Spinal cord (tissue), 9 donors: ENCODE measurements at regions not wholly inside any gene's neighbourhood (a gene's known extent, or its start where the extent isn't known, plus 50 kb on each side); places are given as distances from the start of the nearest gene placed in this dataset.

Experiments used
- DNase-seq, 6 donors: peaks; one replicate each; pipeline versions ENCODE4 v3.0.0 to v3.0.0-alpha.2; 2013 to 2015; ENCODE audit warnings: low spot score in 6 of 6, low read depth in 4 of 6
- H3K27ac ChIP-seq: one replicate; pipeline ENCODE4 v1.5.1; 2013; ENCODE audit warnings: low read depth, low read length, control low read depth
- H3K27me3 ChIP-seq: one replicate; pipeline ENCODE4 v1.6.1; 2013; ENCODE audit warnings: low read length; ENCODE audit not compliant: control insufficient read depth, insufficient read depth
- H3K36me3 ChIP-seq: one replicate; pipeline ENCODE4 v1.6.1; 2013; ENCODE audit warnings: low read length; ENCODE audit not compliant: control insufficient read depth, insufficient read depth
- H3K4me1 ChIP-seq: one replicate; pipeline ENCODE4 v1.6.1; 2013; ENCODE audit warnings: low read length; ENCODE audit not compliant: control insufficient read depth, insufficient read depth
- H3K4me3 ChIP-seq: one replicate; pipeline ENCODE4 v1.5.1; 2013; ENCODE audit warnings: low read depth, low read length, control low read depth
- H3K9me3 ChIP-seq: one replicate; pipeline ENCODE4 v1.6.1; 2013; ENCODE audit warnings: low read length; ENCODE audit not compliant: control insufficient read depth, insufficient read depth
- WGBS: methylation state at CpG from one replicate; pipeline ENCODE4 v1.1.5; 2013; ENCODE audit warnings: missing lambda C conversion rate; ENCODE audit not compliant: insufficient coverage; 5-methylcytosine and 5-hydroxymethylcytosine counted together
- donor health status: healthy.

- no CpG with 5 or more reads among the region's 2 CpGs for WGBS
- no peaks in the 10 kb centered on the region for H3K4me1 ChIP-seq
- peak in 1 of 6 donors; percentile 44 for DNase-seq
- H3K36me3 ChIP-seq, result no peaks in the 10 kb centered on the region
- no peaks in the 10 kb centered on the region for H3K9me3 ChIP-seq
- H3K27ac ChIP-seq, result no peak overlapping the region
- H3K27me3 ChIP-seq, result no peaks in the 10 kb centered on the region
- no peak overlapping the region for H3K4me3 ChIP-seq
Observed at GRCh38 chr1:81681114-81681513, 119.6 kb upstream of the ADGRL2 start.

DNA sequence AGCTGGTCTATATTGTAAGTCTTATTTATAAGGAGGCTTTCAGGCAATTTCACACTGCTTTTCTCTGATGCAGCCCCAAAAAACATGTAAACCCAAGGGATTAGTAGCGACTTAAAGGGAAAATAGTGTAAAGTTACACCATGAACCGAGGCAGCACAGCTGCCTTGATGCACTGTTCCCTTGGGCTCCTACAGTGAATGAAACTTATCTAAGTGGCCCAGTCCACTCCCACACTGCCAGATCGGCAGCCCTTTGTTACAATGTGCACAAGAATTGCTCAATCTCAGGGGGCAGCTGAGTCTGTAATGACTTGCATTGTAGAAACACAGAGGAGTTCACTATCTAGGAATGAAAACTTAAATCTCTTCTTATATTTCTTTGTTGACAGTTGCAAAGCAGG, 120.8 kb upstream of the ADGRL2 start:
- Histone ChIP-seq H3K4me1 (no peaks in the 10 kb centered on the region), H3K27ac (no peak overlapping the region), H3K27me3 (no peaks in the 10 kb centered on the region), H3K9me3 (no peaks in the 10 kb centered on the region), H3K36me3 (no peaks in the 10 kb centered on the region), H3K4me3 (no peak overlapping the region)
- DNase-seq, result peak in 2 of 6 donors; percentile 14 to 49
- 32% methylated on average over 2 of the region's 3 CpGs for WGBS

- WGBS, result no CpG with 5 or more reads among the region's 3 CpGs
- H3K4me1 ChIP-seq, result no peaks in the 10 kb centered on the region
- no peaks in the 10 kb centered on the region for H3K9me3 ChIP-seq
- H3K36me3 ChIP-seq, result no peaks in the 10 kb centered on the region
- H3K27me3 ChIP-seq, result no peaks in the 10 kb centered on the region
- no peak for DNase-seq
- H3K4me3 ChIP-seq, result no peak overlapping the region
- H3K27ac ChIP-seq, result no peak overlapping the region
Observed at GRCh38 chr1:81678779-81679178, 122.0 kb upstream of the ADGRL2 start.

DNA sequence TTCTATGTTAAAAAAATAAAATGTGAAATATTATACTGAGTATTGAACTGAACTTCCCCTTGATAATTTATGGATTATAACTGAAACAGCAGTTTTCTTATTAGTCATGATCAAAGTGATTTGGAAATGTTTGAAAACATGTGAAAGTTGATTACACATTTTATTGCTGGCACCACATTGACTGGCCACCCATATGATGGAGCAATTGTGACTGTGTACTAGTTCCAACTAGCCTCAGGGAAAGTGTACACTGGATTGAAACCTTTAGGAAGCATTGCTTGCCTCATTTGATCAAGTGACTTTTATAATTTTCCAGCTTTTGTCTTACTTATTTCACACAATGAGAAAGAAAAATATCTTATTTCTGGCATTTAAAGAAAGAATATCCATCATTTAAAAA, 128.0 kb upstream of the ADGRL2 start:
- Histone ChIP-seq H3K27ac (no peak overlapping the region), H3K36me3 (no peaks in the 10 kb centered on the region), H3K9me3 (no peaks in the 10 kb centered on the region), H3K27me3 (no peaks in the 10 kb centered on the region), H3K4me1 (peaks cover 10% of the 10 kb centered on the region), H3K4me3 (no peak overlapping the region)
- DNase-seq, result no peak

DNA sequence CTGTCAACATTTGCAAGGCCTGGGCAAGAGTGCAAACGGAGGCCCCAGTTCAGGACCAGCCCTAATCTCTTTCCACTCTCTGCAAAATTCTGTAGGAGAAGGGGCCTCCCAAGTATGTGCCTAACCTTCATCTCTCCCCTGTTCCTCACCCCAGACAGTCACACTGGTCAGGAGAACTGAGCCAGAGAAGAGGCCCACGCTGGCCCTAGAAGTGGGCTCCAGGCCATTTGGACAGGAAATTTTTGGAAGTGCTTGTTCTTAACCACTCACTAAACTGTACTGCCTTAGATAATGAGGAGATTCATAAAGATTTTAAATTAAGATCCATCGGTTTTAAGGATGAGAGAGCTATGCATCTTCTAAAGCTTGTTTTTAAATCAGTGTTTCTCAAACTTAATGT, 129.7 kb upstream of the ADGRL2 start:
- Histone ChIP-seq H3K4me3 (no peak overlapping the region), H3K27me3 (no peaks in the 10 kb centered on the region), H3K4me1 (peaks cover 10% of the 10 kb centered on the region), H3K9me3 (no peaks in the 10 kb centered on the region), H3K27ac (no peak overlapping the region), H3K36me3 (no peaks in the 10 kb centered on the region)
- 100% methylated on average over 1 of the region's 3 CpGs for WGBS
- peak in 1 of 6 donors; percentile 18 for DNase-seq

GRCh38 chr1:81670286-81670685, 130.4 kb upstream of the ADGRL2 start:
- no peaks in the 10 kb centered on the region for H3K36me3 ChIP-seq
- WGBS, result 20% methylated on average over 4 of the region's 6 CpGs
- peaks cover 10% of the 10 kb centered on the region for H3K4me1 ChIP-seq
- H3K27ac ChIP-seq, result no peak overlapping the region
- no peaks in the 10 kb centered on the region for H3K27me3 ChIP-seq
- no peak overlapping the region for H3K4me3 ChIP-seq
- peak; percentile 60 to 93 (median 82) for DNase-seq
- H3K9me3 ChIP-seq, result no peaks in the 10 kb centered on the region

DNA sequence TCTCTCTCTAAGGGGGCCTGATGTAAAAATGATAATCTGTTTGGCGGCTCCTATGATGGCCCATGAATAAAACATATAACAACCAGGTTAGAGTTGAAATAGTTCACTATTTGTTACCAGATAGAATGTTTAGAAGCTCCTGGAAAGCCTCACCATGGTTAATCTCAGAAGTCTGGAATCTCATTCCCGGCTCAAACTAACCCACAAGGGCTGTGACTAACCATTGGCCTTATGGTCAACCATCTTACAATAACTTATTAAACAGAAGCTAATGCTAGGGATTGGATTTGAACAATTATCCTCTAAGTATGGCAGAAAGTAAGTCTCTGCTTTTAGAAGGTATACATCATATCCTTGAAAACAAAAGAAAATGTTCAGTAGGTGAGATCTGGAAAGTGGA, 134.1 kb upstream of the ADGRL2 start:
- Histone ChIP-seq H3K27me3 (no peaks in the 10 kb centered on the region), H3K4me3 (no peak overlapping the region), H3K36me3 (no peaks in the 10 kb centered on the region), H3K9me3 (no peaks in the 10 kb centered on the region), H3K27ac (no peak overlapping the region), H3K4me1 (peaks cover 10% of the 10 kb centered on the region)
- WGBS, result no CpG with 5 or more reads among the region's 2 CpGs
- no peak for DNase-seq

GRCh38 chr1:81664341-81664740, 136.4 kb upstream of the ADGRL2 start:
- DNase-seq, result peak in 1 of 6 donors; percentile 29
- no peaks in the 10 kb centered on the region for H3K36me3 ChIP-seq
- H3K27ac ChIP-seq, result no peak overlapping the region
- no CpG with 5 or more reads among the region's 1 CpG for WGBS
- no peaks in the 10 kb centered on the region for H3K27me3 ChIP-seq
- no peaks in the 10 kb centered on the region for H3K9me3 ChIP-seq
- H3K4me3 ChIP-seq, result no peak overlapping the region
- no peaks in the 10 kb centered on the region for H3K4me1 ChIP-seq

DNA sequence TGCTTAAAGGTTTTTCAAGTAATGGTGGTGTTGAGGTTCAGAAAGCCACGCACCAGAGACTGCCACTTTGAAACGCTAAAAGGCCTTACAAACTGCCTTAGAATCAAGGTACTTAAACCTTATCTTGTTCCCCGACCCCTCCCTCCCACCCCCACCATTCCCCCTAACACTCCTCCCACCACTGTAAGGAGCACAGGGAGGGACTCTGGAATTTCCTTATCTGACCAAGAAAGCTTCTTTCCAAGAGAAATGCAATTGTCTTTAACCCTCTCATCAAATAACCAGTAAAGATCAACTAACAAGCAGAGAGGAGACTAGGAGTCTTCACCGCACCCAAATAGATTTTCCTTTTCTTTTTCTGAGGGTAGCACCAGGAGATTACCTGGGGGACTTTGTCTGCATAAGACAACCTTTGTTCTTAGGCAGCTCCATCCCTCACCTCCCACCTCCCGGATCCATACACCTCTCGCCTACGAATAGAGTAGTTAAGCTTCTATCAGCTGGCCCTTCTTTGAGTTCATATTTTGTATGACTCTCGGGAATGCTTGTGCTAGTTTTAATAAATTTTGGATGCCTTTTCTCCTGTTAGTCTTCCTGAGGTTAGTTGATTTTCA, 137.7 kb upstream of the ADGRL2 start:
- H3K27me3 ChIP-seq, result no peaks in the 10 kb centered on the region
- H3K4me3 ChIP-seq, result no peak overlapping the region
- WGBS, result 88% methylated on average over 2 of the region's 8 CpGs
- no peaks in the 10 kb centered on the region for H3K4me1 ChIP-seq
- no peak for DNase-seq
- no peaks in the 10 kb centered on the region for H3K36me3 ChIP-seq
- H3K27ac ChIP-seq, result no peak overlapping the region
- H3K9me3 ChIP-seq, result no peaks in the 10 kb centered on the region

DNA sequence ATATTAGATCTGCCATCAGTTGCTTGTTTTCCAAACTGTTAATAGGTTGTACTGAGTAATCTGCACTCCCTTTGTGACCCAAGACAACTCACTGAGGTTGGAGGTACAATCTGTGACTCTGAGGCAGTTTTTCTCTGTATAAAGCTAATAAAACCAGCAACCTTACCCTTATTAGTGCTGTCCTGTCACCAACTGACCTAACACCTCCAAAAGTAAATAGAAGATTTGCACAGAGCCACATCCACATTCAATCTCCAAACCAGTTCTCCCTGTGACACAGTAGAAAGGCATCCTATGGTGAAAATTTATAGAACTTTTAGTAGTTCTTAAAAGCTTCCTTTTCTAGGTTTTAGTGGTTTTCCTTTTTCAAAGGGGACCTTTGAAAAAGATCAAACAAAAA, 140.4 kb upstream of the ADGRL2 start:
- Histone ChIP-seq H3K4me3 (no peak overlapping the region), H3K9me3 (no peaks in the 10 kb centered on the region), H3K27ac (no peak overlapping the region), H3K4me1 (no peaks in the 10 kb centered on the region), H3K27me3 (no peaks in the 10 kb centered on the region), H3K36me3 (no peaks in the 10 kb centered on the region)
- no peak for DNase-seq
